SK-N-MC (cell line): ENCODE measurements at regions not wholly inside any gene's neighbourhood (a gene's known extent, or its start where the extent isn't known, plus 50 kb on each side); places are given as distances from the start of the nearest gene placed in this dataset.

Source experiments
- EZH2 ChIP-seq: fragments of 200-600 bp; sonication (generic); IDR thresholded peaks from one replicate; pipeline ENCODE4 v1.6.1; 2017; ENCODE audit warnings: antibody characterized with exemption
- POLR2AphosphoS5 ChIP-seq: IDR thresholded peaks from 2 replicates; pipeline ENCODE4 v1.6.1; 2012; ENCODE audit warnings: mild to moderate bottlenecking, low read depth, low read length, borderline replicate concordance

DNA sequence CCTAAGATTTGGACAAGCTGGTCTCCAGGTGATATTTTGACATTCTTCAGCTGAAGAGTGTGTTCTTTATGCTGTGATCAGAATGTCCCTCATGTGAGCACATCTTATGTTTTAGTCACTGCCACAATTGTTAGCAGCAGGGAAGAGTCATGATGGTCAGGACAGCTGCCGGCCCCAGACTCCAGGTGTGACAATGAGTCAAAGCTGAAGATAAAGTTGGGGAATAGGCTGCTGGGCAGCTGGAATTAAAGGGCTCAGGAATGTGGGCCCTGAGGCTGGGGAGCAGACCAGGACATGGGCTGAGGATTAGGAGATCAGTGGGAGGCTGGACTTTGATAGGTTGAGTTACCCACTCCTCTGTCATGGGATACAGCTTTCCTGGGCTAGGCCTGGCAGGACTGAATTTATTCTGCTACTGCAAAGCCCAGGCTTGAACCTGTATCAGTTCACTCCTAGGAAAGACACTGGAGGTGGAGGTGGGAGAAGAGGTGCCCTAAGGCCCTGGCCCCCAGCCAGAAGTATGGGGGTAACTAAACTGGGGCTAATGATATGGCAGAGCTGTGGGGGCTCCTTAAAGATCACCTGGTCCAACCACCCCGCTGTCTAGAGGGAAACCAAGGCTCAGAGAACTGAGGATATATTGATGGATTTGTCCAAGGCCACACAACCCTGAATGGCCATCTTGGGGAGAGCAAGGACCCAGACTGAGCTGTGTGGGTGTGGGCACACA is 119.5 kb downstream of the PJA1 start:
- TF ChIP-seq EZH2 (no peak), POLR2AphosphoS5 (no peak)
